B cell (primary cell): ENCODE measurements at regions not wholly inside any gene's neighbourhood (a gene's known extent, or its start where the extent isn't known, plus 50 kb on each side); places are given as distances from the start of the nearest gene placed in this dataset.

Experiments
- ATAC-seq: fragments of 200-7000 bp; cut with Tn5 transposase; one replicate; pipeline ENCODE4 v1.10.0; 2021; ENCODE audit warnings: low read depth, mild to moderate bottlenecking, moderate number of reproducible peaks, moderate library complexity
- CTCF ChIA-PET: fragments of 350-600 bp; sonication (Branson Sonifier 250); formaldehyde crosslinking; loops from one replicate; lab custom pipeline; 2021; ENCODE audit warnings: antibody characterized with exemption, inconsistent platforms; lab: Charles Lee
- POLR2A ChIA-PET: fragments of 350-600 bp; sonication (Branson Sonifier 250); formaldehyde crosslinking; loops from one replicate; lab custom pipeline; 2021; ENCODE audit warnings: antibody characterized with exemption; lab: Charles Lee
- DNase-seq: peaks from one replicate; pipeline ENCODE4 v3.0.0; 2013
- H2AFZ ChIP-seq: 2 replicates; pipeline ENCODE4 v1.6.1; 2012; ENCODE audit warnings: mild to moderate bottlenecking, low read depth, low read length; ENCODE audit not compliant: insufficient read depth, poor library complexity, severe bottlenecking
- H3K27ac ChIP-seq, 2 donors: 1 replicate in 1 of 2; 2 replicates in 1 of 2; pipeline ENCODE4 v1.5.1; 2012 to 2013; ENCODE audit warnings: low read length in 2 of 2, mild to moderate bottlenecking in 2 of 2, moderate library complexity in 1 of 2
- H3K27me3 ChIP-seq, 4 experiments: fragments of 200-600 bp in 1 of 4; sonication (generic) in 1 of 4; replicated peaks in 1 of 4; 1 replicate in 2 of 4; 2 replicates in 2 of 4; pipeline versions ENCODE4 v1.6.1 to v1.7.0; 2013 to 2016; ENCODE audit warnings: low read length in 3 of 4, mild to moderate bottlenecking in 2 of 4, mixed read lengths in 1 of 4, moderate library complexity in 1 of 4; ENCODE audit not compliant: insufficient read depth in 4 of 4, control insufficient read depth in 3 of 4; ENCODE audit errors: control extremely low read depth in 1 of 4
- H3K36me3 ChIP-seq, 2 experiments: replicated peaks in 1 of 2; 1 replicate in 1 of 2; 2 replicates in 1 of 2; pipeline versions ENCODE4 v1.6.1 to v1.7.1; 2013; ENCODE audit warnings: low read length in 1 of 2; ENCODE audit not compliant: insufficient read depth in 2 of 2, control insufficient read depth in 1 of 2; ENCODE audit errors: control extremely low read depth in 1 of 2, extremely low read depth in 1 of 2
- H3K4me1 ChIP-seq, 2 donors: fragments of 200-600 bp in 1 of 2; sonication (generic) in 1 of 2; 1 replicate in 1 of 2; 2 replicates in 1 of 2; pipeline versions ENCODE4 v1.5.1 to v1.6.1; 2013 to 2017; ENCODE audit warnings: low read length in 2 of 2; ENCODE audit not compliant: control insufficient read depth in 2 of 2, insufficient read depth in 2 of 2
- H3K4me2 ChIP-seq: replicated peaks from 2 replicates; pipeline ENCODE3; 2012; ENCODE audit warnings: mild to moderate bottlenecking, low read depth, low read length; ENCODE audit not compliant: poor library complexity, severe bottlenecking
- H3K4me3 ChIP-seq, 5 experiments: fragments of 200-600 bp in 1 of 5; sonication (generic) in 1 of 5; 1 replicate in 3 of 5; 2 replicates in 2 of 5; pipeline versions ENCODE4 v1.5.1 to v1.7.0; 2011 to 2016; ENCODE audit warnings: low read length in 4 of 5, mild to moderate bottlenecking in 4 of 5, low read depth in 2 of 5, control low read depth in 1 of 5, moderate library complexity in 1 of 5; ENCODE audit not compliant: insufficient read depth in 1 of 5; ENCODE audit errors: control extremely low read depth in 1 of 5, extremely low read depth in 1 of 5
- H3K79me2 ChIP-seq: fragments of 200-600 bp; sonication (generic); one replicate; pipeline ENCODE4 v1.6.0; 2016; ENCODE audit warnings: low read length; ENCODE audit not compliant: control insufficient read depth, insufficient read depth
- H3K9ac ChIP-seq: fragments of 200-600 bp; sonication (generic); 2 replicates; pipeline ENCODE4 v1.6.1; 2017; ENCODE audit warnings: mild to moderate bottlenecking, low read length, moderate library complexity
- H3K9me3 ChIP-seq, 3 donors: one replicate each; pipeline versions ENCODE4 v1.6.1 to v1.7.1; 2013; ENCODE audit warnings: low read length in 2 of 3; ENCODE audit not compliant: control insufficient read depth in 2 of 3, insufficient read depth in 1 of 3; ENCODE audit errors: control extremely low read depth in 1 of 3
- H4K20me1 ChIP-seq: 2 replicates; pipeline ENCODE4 v1.6.0; 2012; ENCODE audit warnings: mild to moderate bottlenecking, low read length; ENCODE audit not compliant: insufficient read depth, control insufficient read depth, poor library complexity, severe bottlenecking
- H3K27ac Mint-ChIP-seq: one replicate; pipeline ENCODE4 v1.8.0; 2021; ENCODE audit warnings: mixed read lengths
- H3K27me3 Mint-ChIP-seq: one replicate; pipeline ENCODE4 v1.8.0; 2021; ENCODE audit warnings: mixed read lengths
- H3K4me1 Mint-ChIP-seq: one replicate; pipeline ENCODE4 v1.8.0; 2021; ENCODE audit warnings: mixed read lengths
- H3K4me3 Mint-ChIP-seq: one replicate; pipeline ENCODE4 v1.8.0; 2021; ENCODE audit warnings: mixed read lengths
- H3K9me3 Mint-ChIP-seq: one replicate; pipeline ENCODE4 v1.8.0; 2022; ENCODE audit warnings: mixed read lengths; ENCODE audit not compliant: insufficient read depth
- CTCF ChIP-seq: fragments of 200-600 bp; IDR thresholded peaks from one replicate; pipeline ENCODE4 v1.8.0; 2022; ENCODE audit warnings: antibody characterized with exemption, mild to moderate bottlenecking
- EZH2 ChIP-seq: IDR thresholded peaks from 2 replicates; pipeline ENCODE4 v1.6.1; 2012; ENCODE audit warnings: borderline replicate concordance, low read depth, mild to moderate bottlenecking, moderate library complexity, low read length; ENCODE audit not compliant: insufficient read depth, poor library complexity, severe bottlenecking
- WGBS: methylation state at CpG from one replicate; pipeline ENCODE4 v1.1.5; 2013; ENCODE audit warnings: missing lambda C conversion rate; ENCODE audit not compliant: insufficient coverage; 5-methylcytosine and 5-hydroxymethylcytosine counted together
- intact Hi-C: fragments of 100-400 bp; cut with micrococcal nuclease; formaldehyde crosslinking; loops from one replicate; pipeline ENCODE4 v1.10.0; 2022

GRCh38 chr4:133483600-133484246, 334.6 kb downstream of the PCDH10 start:
- Histone ChIP-seq H3K4me2 (no peak overlapping the region), H2AFZ (no peak overlapping the region), H3K4me3 (no peak overlapping the region), H3K9ac (no peak overlapping the region), H3K79me2 (no peaks in the 10 kb centered on the region), H3K27me3 (no peaks in the 10 kb centered on the region), H3K36me3 (no peaks in the 10 kb centered on the region), H3K4me1 (no peaks in the 10 kb centered on the region), H3K9me3 (no peaks in the 10 kb centered on the region), H4K20me1 (no peaks in the 10 kb centered on the region), H3K27ac (no peak overlapping the region)
- DNase-seq (no peak), ATAC-seq (no peak)
- ChIA-PET POLR2A (no interaction called here), CTCF (no interaction called here)
- intact Hi-C loops, result no loop called here
- Mint-ChIP-seq H3K27me3 (no peaks in the 10 kb centered on the region), H3K9me3 (no peaks in the 10 kb centered on the region), H3K4me1 (no peaks in the 10 kb centered on the region), H3K4me3 (no peak overlapping the region), H3K27ac (no peak overlapping the region)
- no peak for TF ChIP-seq CTCF
- no peak for TF ChIP-seq EZH2
- 100% methylated on average over 2 of the region's 4 CpGs for WGBS

GRCh38 chr4:133476063-133476462, 327.0 kb downstream of the PCDH10 start:
- no peak overlapping the region for H3K4me2 ChIP-seq
- DNase-seq, result no peak
- Mint-ChIP-seq H3K4me3 (no peak overlapping the region), H3K27me3 (no peaks in the 10 kb centered on the region), H3K4me1 (no peaks in the 10 kb centered on the region), H3K27ac (no peak overlapping the region), H3K9me3 (peaks cover 2% of the 10 kb centered on the region)
- TF ChIP-seq CTCF, result no peak
- TF ChIP-seq EZH2, result no peak
- ATAC-seq, result no peak
- no peaks in the 10 kb centered on the region for H4K20me1 ChIP-seq
- H3K27ac ChIP-seq, result no peak overlapping the region
- H3K79me2 ChIP-seq, result no peaks in the 10 kb centered on the region
- no peak overlapping the region for H3K4me3 ChIP-seq
- H3K9me3 ChIP-seq, result no peaks in the 10 kb centered on the region
- no peak overlapping the region for H2AFZ ChIP-seq
- ChIA-PET CTCF (no interaction called here), POLR2A (no interaction called here)
- H3K27me3 ChIP-seq, result no peaks in the 10 kb centered on the region
- H3K4me1 ChIP-seq, result no peaks in the 10 kb centered on the region
- no peaks in the 10 kb centered on the region for H3K36me3 ChIP-seq
- no CpG with 5 or more reads among the region's 1 CpG for WGBS
- intact Hi-C loops, result no loop called here
- H3K9ac ChIP-seq, result no peak overlapping the region
